H9 (cell line): ENCODE measurements at regions not wholly inside any gene's neighbourhood (a gene's known extent, or its start where the extent isn't known, plus 50 kb on each side); places are given as distances from the start of the nearest gene placed in this dataset.
A peak's percentile ranks its signal among the peaks of the same experiment; 100 is the strongest.

Source experiments
- DNase-seq: peaks from one replicate; pipeline ENCODE4 v3.0.0-alpha.2; 2017
- H2AFZ ChIP-seq: one replicate; pipeline ENCODE4 v1.6.1; 2013; ENCODE audit warnings: mild to moderate bottlenecking, low read length, control low read depth, moderate library complexity
- H2AK5ac ChIP-seq: 2 replicates; pipeline ENCODE4 v1.6.1; 2013; ENCODE audit warnings: low read length, control low read depth, mixed read lengths; ENCODE audit not compliant: insufficient read length
- H2BK120ac ChIP-seq: one replicate; pipeline ENCODE4 v1.6.1; 2013; ENCODE audit warnings: low read depth, mild to moderate bottlenecking, low read length, control low read depth, inconsistent platforms; ENCODE audit not compliant: poor library complexity, severe bottlenecking
- H2BK12ac ChIP-seq: 2 replicates; pipeline ENCODE4 v1.6.1; 2013; ENCODE audit warnings: low read length, control low read depth, mixed read lengths, low read depth; ENCODE audit not compliant: insufficient read length
- H2BK15ac ChIP-seq: 2 replicates; pipeline ENCODE4 v1.6.1; 2013; ENCODE audit warnings: low read depth, low read length, control low read depth
- H2BK20ac ChIP-seq: one replicate; pipeline ENCODE4 v1.6.1; 2013; ENCODE audit warnings: low read depth, mild to moderate bottlenecking, low read length, control low read depth, inconsistent platforms; ENCODE audit not compliant: poor library complexity, severe bottlenecking
- H2BK5ac ChIP-seq: 2 replicates; pipeline ENCODE4 v1.6.1; 2013; ENCODE audit warnings: low read length, control low read depth, mixed read lengths; ENCODE audit not compliant: insufficient read length
- H3K14ac ChIP-seq: 2 replicates; pipeline ENCODE4 v1.6.1; 2013; ENCODE audit warnings: low read length, control low read depth; ENCODE audit not compliant: insufficient read depth
- H3K18ac ChIP-seq: 2 replicates; pipeline ENCODE4 v1.6.1; 2013; ENCODE audit warnings: low read depth, mild to moderate bottlenecking, mixed read lengths, low read length, control low read depth; ENCODE audit not compliant: insufficient read length
- H3K23ac ChIP-seq: 2 replicates; pipeline ENCODE4 v1.6.1; 2013; ENCODE audit warnings: low read length, control low read depth, mixed read lengths, low read depth; ENCODE audit not compliant: insufficient read length
- H3K23me2 ChIP-seq: 2 replicates; pipeline ENCODE4 v1.6.1; 2013; ENCODE audit warnings: low read depth, mild to moderate bottlenecking, mixed read lengths, low read length, control low read depth; ENCODE audit not compliant: insufficient read length, poor library complexity, severe bottlenecking
- H3K27ac ChIP-seq: 2 replicates; pipeline ENCODE4 v1.5.1; 2013; ENCODE audit warnings: low read length, control low read depth, mixed read lengths, low read depth; ENCODE audit not compliant: insufficient read length
- H3K27me3 ChIP-seq: 2 replicates; pipeline ENCODE4 v1.6.1; 2013; ENCODE audit warnings: low read length, control low read depth, inconsistent platforms; ENCODE audit not compliant: insufficient read depth
- H3K4ac ChIP-seq: 2 replicates; pipeline ENCODE4 v1.6.1; 2013; ENCODE audit warnings: low read depth, mild to moderate bottlenecking, control low read depth, inconsistent platforms, low read length, moderate library complexity
- H3K4me1 ChIP-seq: 2 replicates; pipeline ENCODE4 v1.6.1; 2013; ENCODE audit warnings: low read length, control low read depth, inconsistent platforms; ENCODE audit not compliant: insufficient read depth
- H3K4me2 ChIP-seq: 2 replicates; pipeline ENCODE4 v1.6.1; 2013; ENCODE audit warnings: low read length, control low read depth, mixed read lengths; ENCODE audit not compliant: insufficient read length, insufficient read depth
- H3K56ac ChIP-seq: 2 replicates; pipeline ENCODE4 v1.6.1; 2013; ENCODE audit warnings: low read depth, mild to moderate bottlenecking, mixed read lengths, low read length, control low read depth; ENCODE audit not compliant: insufficient read length
- H3K79me1 ChIP-seq: 2 replicates; pipeline ENCODE4 v1.6.1; 2013; ENCODE audit warnings: low read depth, mild to moderate bottlenecking, moderate library complexity, low read length, control low read depth, inconsistent platforms; ENCODE audit not compliant: insufficient read depth, poor library complexity, severe bottlenecking
- H3K79me2 ChIP-seq: 2 replicates; pipeline ENCODE4 v1.6.1; 2013; ENCODE audit warnings: low read length, control low read depth, inconsistent platforms; ENCODE audit not compliant: insufficient read depth
- H3K9ac ChIP-seq: 2 replicates; pipeline ENCODE4 v1.6.1; 2013; ENCODE audit warnings: low read length, control low read depth, mixed read lengths; ENCODE audit not compliant: insufficient read length; ENCODE audit errors: extremely low read depth
- H3K9me3 ChIP-seq: one replicate; pipeline ENCODE4 v1.6.1; 2013; ENCODE audit warnings: low read depth, low read length, inconsistent platforms; ENCODE audit not compliant: control insufficient read depth
- H3T11ph ChIP-seq: one replicate; pipeline ENCODE4 v1.6.1; 2013; ENCODE audit warnings: mild to moderate bottlenecking, low read length, control low read depth, inconsistent platforms
- H4K20me1 ChIP-seq: one replicate; pipeline ENCODE4 v1.6.1; 2013; ENCODE audit not compliant: control insufficient read depth, insufficient read length, insufficient read depth
- H4K5ac ChIP-seq: 2 replicates; pipeline ENCODE4 v1.6.1; 2013; ENCODE audit warnings: low read depth, mild to moderate bottlenecking, mixed read lengths, low read length, control low read depth; ENCODE audit not compliant: insufficient read length
- H4K8ac ChIP-seq: replicated peaks from 2 replicates; pipeline ENCODE4 v1.6.1; 2013; ENCODE audit warnings: low read length, control low read depth, mixed read lengths, low read depth; ENCODE audit not compliant: insufficient read length
- H4K91ac ChIP-seq: 2 replicates; pipeline ENCODE4 v1.6.1; 2013; ENCODE audit warnings: low read depth, mild to moderate bottlenecking, moderate library complexity, mixed read lengths, low read length, control low read depth; ENCODE audit not compliant: insufficient read length
- H3K27ac Mint-ChIP-seq, 3 experiments: 2 replicates in 2 of 3; 3 replicates in 1 of 3; pipeline ENCODE4 v1.8.0; 2020 to 2021; ENCODE audit warnings: mixed read lengths in 3 of 3, mild to moderate bottlenecking in 1 of 3, moderate library complexity in 1 of 3
- H3K27me3 Mint-ChIP-seq: 2 replicates; pipeline ENCODE4 v1.8.0; 2021; ENCODE audit warnings: low read depth, mild to moderate bottlenecking, moderate library complexity, mixed read lengths
- H3K36me3 Mint-ChIP-seq, 3 experiments: 2 replicates in 2 of 3; 3 replicates in 1 of 3; pipeline ENCODE4 v1.8.0; 2020 to 2021; ENCODE audit warnings: low read depth in 3 of 3, mixed read lengths in 3 of 3; ENCODE audit not compliant: insufficient read depth in 1 of 3
- H3K4me1 Mint-ChIP-seq, 2 experiments: 2 replicates each; pipeline ENCODE4 v1.8.0; 2020; ENCODE audit warnings: mixed read lengths in 2 of 2
- H3K4me3 Mint-ChIP-seq, 2 experiments: 2 replicates in 1 of 2; 3 replicates in 1 of 2; pipeline ENCODE4 v1.8.0; 2020 to 2021; ENCODE audit warnings: mild to moderate bottlenecking in 2 of 2, mixed read lengths in 2 of 2, moderate library complexity in 1 of 2
- H3K9me3 Mint-ChIP-seq, 2 experiments: 2 replicates in 1 of 2; 3 replicates in 1 of 2; pipeline ENCODE4 v1.8.0; 2020; ENCODE audit warnings: mild to moderate bottlenecking in 2 of 2, mixed read lengths in 2 of 2, moderate library complexity in 1 of 2
- CTCF ChIP-seq: fragments of 200-600 bp; sonication (generic); conservative IDR thresholded peaks from 3 replicates; pipeline ENCODE4 v1.8.0; 2021; ENCODE audit warnings: antibody characterized with exemption, mild to moderate bottlenecking

GRCh38 chr3:34919025-34919424 lies 720.3 kb upstream of the ARPP21 start:
- Histone ChIP-seq H3K23ac (no peak overlapping the region), H2BK12ac (no peak overlapping the region), H3K18ac (no peak overlapping the region), H3K27ac (no peak overlapping the region), H3K27me3 (no peaks in the 10 kb centered on the region), H3T11ph (no peak overlapping the region), H2AFZ (no peak overlapping the region), H3K23me2 (no peaks in the 10 kb centered on the region), H2BK15ac (no peak overlapping the region), H3K14ac (no peak overlapping the region), H4K20me1 (no peaks in the 10 kb centered on the region), H3K79me1 (no peaks in the 10 kb centered on the region), H3K9ac (no peak overlapping the region), H3K56ac (no peak overlapping the region), H2BK20ac (no peak overlapping the region), H4K91ac (no peak overlapping the region), H2AK5ac (no peak overlapping the region), H3K4me2 (no peak overlapping the region), H4K5ac (no peak overlapping the region), H2BK120ac (no peak overlapping the region), H3K9me3 (no peaks in the 10 kb centered on the region), H3K4ac (no peak overlapping the region), H2BK5ac (no peak overlapping the region), H4K8ac (no peak overlapping the region), H3K4me1 (no peaks in the 10 kb centered on the region), H3K79me2 (no peaks in the 10 kb centered on the region)
- Mint-ChIP-seq H3K27me3 (no peaks in the 10 kb centered on the region), H3K27ac (no peak overlapping the region), H3K4me1 (peaks cover 10 to 15% of the 10 kb centered on the region in 2 experiments), H3K4me3 (no peak overlapping the region), H3K36me3 (no peaks in the 10 kb centered on the region), H3K9me3 (no peaks in the 10 kb centered on the region)
- no peak for TF ChIP-seq CTCF
- peak; percentile 25 for DNase-seq
